ENCODE measurements at regions not wholly inside any gene's neighbourhood (a gene's known extent, or its start where the extent isn't known, plus 50 kb on each side); places are given as distances from the start of the nearest gene placed in this dataset.
"Not testable (repeated sequence)": the region's sequence is repeated elsewhere in the genome, so short reads cannot be mapped to it uniquely, and the experiment has no call there.

DNA sequence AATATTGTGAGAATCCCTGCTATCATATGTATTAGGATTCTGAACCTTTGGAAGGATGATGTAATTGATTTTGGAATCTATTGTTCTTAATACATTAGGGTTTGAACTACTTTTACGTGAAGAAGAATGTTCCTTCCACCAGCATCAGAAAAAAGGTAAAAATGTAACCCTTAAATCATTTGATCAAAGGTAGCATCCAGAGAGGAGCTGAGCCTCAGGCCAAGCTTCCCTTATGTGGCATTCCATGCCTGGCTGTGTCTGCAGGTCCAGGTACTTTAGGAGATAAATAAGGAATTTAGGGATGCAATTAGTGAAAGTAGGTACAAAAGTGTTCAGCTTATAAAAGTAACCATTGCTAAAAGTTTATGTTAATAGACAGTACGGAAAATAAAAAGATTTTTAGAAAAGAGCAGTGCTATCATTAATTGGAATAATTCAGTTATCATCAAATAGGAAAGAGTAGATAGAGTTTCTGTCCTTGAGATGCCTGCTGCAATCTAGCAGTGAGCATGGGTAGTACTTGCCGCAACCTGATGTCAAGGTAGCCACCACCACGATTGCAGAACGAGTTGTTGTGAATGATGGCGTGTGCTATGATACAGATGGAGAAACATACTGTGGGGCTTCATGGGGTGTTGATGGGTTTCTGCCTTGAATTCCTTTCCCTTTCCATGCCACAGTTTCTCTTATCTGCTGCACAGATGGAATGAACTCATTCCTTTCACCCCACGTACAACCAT, 228.8 kb downstream of the GATA3 start:
- no peak for DNase-seq (ENCODE audit: low read depth)
- TF ChIP-seq, protein P1, sequence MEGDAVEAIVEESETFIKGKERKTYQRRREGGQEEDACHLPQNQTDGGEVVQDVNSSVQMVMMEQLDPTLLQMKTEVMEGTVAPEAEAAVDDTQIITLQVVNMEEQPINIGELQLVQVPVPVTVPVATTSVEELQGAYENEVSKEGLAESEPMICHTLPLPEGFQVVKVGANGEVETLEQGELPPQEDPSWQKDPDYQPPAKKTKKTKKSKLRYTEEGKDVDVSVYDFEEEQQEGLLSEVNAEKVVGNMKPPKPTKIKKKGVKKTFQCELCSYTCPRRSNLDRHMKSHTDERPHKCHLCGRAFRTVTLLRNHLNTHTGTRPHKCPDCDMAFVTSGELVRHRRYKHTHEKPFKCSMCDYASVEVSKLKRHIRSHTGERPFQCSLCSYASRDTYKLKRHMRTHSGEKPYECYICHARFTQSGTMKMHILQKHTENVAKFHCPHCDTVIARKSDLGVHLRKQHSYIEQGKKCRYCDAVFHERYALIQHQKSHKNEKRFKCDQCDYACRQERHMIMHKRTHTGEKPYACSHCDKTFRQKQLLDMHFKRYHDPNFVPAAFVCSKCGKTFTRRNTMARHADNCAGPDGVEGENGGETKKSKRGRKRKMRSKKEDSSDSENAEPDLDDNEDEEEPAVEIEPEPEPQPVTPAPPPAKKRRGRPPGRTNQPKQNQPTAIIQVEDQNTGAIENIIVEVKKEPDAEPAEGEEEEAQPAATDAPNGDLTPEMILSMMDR (IDR thresholded peaks at IDR 0.05; ENCODE audit: insufficient read depth, low read length, poor library complexity, severe bottlenecking): no peak
- Histone ChIP-seq H3K36me3 (ENCODE audit: control insufficient read depth, insufficient read depth, low read length) (no peaks in the 10 kb centered on the region), H3K4me3 (ENCODE audit: low read depth, low read length) (no peak overlapping the region), H3K27me3 (ENCODE audit: control insufficient read depth, insufficient read depth, low read length) (no peaks in the 10 kb centered on the region)

DNA sequence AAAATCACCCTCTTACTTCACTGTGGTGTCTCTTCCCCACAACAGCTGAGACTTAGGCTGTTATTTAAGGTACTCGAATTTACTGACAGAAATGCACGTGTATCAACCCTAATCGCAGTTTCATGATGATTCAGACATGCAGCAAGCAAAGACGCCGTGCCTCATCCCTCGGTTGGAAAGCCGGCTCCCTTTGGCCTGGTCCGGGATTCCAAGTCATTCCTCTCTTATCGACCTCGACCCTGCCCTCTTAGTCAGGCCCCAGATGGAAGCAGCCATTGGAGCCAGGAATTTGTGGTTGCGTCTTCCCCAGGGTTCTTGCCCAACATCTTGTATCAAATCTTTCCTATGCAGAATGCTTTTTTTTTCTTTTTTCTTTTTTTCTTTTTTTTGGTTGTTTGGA, 229.5 kb downstream of the GATA3 start:
- Histone ChIP-seq H3K27me3 (ENCODE audit: control insufficient read depth, insufficient read depth, low read length) (no peaks in the 10 kb centered on the region), H3K4me3 (ENCODE audit: low read depth, low read length) (no peak overlapping the region), H3K36me3 (ENCODE audit: control insufficient read depth, insufficient read depth, low read length) (no peaks in the 10 kb centered on the region)
- TF ChIP-seq, protein P1 (IDR thresholded peaks at IDR 0.05; ENCODE audit: insufficient read depth, low read length, poor library complexity, severe bottlenecking): no peak
- no peak for DNase-seq (ENCODE audit: low read depth)

DNA sequence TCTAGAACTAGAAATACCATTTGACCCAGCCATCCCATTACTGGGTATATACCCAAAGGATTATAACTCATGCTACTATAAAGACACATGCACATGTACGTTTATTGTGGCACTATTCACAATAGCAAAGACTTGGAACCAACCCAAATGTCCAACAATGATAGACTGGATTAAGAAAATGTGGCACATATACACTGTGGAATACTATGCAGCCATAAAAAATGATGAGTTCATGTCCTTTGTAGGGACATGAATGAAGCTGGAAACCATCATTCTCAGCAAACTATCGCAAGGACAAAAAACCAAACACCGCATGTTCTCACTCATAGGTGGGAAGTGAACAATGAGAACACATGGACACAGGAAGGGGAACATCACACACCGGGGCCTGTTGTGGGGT, 231.5 kb downstream of the GATA3 start:
- not testable (repeated sequence) for H3K36me3 ChIP-seq (ENCODE audit: control insufficient read depth, insufficient read depth, low read length); DNase-seq (ENCODE audit: low read depth); H3K27me3 ChIP-seq (ENCODE audit: control insufficient read depth, insufficient read depth, low read length); H3K4me3 ChIP-seq (ENCODE audit: low read depth, low read length)

DNA sequence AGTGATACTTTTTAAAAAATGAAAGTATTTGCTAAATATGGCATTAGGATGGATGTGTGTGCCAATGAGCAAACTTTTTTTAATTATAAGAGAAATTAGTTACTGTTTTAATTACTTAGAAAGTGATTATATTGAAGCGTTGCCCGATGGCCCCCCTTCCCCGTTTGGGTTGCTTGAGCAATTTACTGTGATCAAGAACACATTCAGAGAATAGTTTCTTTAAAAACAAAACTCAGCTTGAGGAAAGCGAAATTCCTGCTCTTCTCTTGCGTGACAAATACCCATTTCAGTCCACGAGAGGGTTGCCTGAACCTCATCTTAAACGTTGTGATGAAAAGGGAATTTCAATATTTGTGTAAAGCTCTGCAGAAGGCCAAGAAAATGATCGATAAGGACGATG, 234.1 kb downstream of the GATA3 start:
- H3K4me3 ChIP-seq (ENCODE audit: low read depth, low read length): no peak overlapping the region
- TF ChIP-seq, protein P1 (IDR thresholded peaks at IDR 0.05; ENCODE audit: insufficient read depth, low read length, poor library complexity, severe bottlenecking): no peak
- DNase-seq (ENCODE audit: low read depth): no peak
- H3K36me3 ChIP-seq (ENCODE audit: control insufficient read depth, insufficient read depth, low read length): no peaks in the 10 kb centered on the region
- no peaks in the 10 kb centered on the region for H3K27me3 ChIP-seq (ENCODE audit: control insufficient read depth, insufficient read depth, low read length)

DNA sequence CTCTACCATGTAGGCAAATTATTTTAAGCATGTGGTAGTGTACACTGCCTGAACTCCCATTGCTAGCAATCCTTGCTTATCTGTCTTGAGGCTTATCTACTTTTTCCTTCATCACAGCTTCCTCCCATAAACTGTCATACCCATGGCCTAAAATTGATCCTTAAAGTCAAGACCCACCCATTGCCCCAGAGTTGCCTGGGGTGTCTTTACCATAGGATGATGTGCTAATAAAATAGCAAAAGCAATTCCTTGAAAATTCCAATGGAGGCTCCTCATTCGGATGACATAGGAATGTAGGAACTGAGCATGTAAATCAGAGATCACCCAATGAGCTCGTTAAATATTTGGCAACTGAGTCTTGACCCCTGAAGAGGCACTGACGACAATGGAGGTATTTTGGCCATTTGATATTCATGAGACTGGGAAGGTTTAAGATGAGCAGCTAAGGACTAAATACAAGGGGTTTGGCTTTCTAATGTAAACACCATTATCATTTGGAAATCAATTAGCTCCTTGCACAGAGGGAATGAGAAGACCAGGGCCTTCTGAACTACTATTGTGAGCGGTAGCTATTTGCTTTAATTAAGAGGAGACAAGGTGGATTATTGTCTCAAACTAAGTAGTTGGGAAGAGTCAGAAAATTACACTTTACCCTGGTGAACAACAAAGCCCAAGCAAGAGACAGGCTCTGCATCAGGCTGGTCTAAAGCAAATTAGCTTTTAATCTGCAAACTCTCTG, 234.9 kb downstream of the GATA3 start:
- H3K36me3 ChIP-seq (ENCODE audit: control insufficient read depth, insufficient read depth, low read length): no peaks in the 10 kb centered on the region
- H3K4me3 ChIP-seq (ENCODE audit: low read depth, low read length): no peak overlapping the region
- TF ChIP-seq, protein P1 (IDR thresholded peaks at IDR 0.05; ENCODE audit: insufficient read depth, low read length, poor library complexity, severe bottlenecking): no peak
- H3K27me3 ChIP-seq (ENCODE audit: control insufficient read depth, insufficient read depth, low read length): no peaks in the 10 kb centered on the region
- DNase-seq (ENCODE audit: low read depth): no peak

DNA sequence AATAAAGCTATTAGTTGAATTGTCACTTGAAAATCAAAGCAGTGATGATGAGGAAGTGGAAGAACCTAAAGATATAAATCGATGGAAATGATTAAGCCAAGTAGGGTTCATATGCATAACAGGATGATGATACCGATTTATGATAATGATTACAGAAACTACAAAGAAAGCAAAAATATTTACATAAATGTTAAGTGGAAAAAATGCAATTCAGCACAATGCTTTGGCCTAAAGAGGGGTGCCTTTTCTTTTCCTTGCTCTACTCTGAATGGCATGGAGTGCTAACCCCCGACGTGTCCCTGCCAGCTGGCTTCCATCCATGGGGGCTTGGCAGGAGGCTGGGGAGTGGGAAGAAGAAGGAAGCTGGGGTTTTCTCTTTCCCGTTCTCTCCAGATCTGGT, 240.3 kb downstream of the GATA3 start:
- no peak for DNase-seq (ENCODE audit: low read depth)
- TF ChIP-seq, protein P1 (IDR thresholded peaks at IDR 0.05; ENCODE audit: insufficient read depth, low read length, poor library complexity, severe bottlenecking): no peak
- no peaks in the 10 kb centered on the region for H3K36me3 ChIP-seq (ENCODE audit: control insufficient read depth, insufficient read depth, low read length)
- H3K4me3 ChIP-seq (ENCODE audit: low read depth, low read length): no peak overlapping the region
- peaks cover 2% of the 10 kb centered on the region for H3K27me3 ChIP-seq (ENCODE audit: control insufficient read depth, insufficient read depth, low read length)

Data from kidney epithelial cell (primary cell).